Urinary bladder (tissue), 3 donors: ENCODE measurements at regions not wholly inside any gene's neighbourhood (a gene's known extent, or its start where the extent isn't known, plus 50 kb on each side); places are given as distances from the start of the nearest gene placed in this dataset.

Experiments used
- DNase-seq: peaks from one replicate; pipeline ENCODE4 v3.0.0-alpha.2; 2015; ENCODE audit errors: extremely low spot score
- H3K27ac ChIP-seq: one replicate; pipeline ENCODE4 v1.5.1; 2013; ENCODE audit warnings: low read depth, mild to moderate bottlenecking, moderate library complexity
- H3K36me3 ChIP-seq: one replicate; pipeline ENCODE4 v1.6.1; 2013; ENCODE audit warnings: mild to moderate bottlenecking, moderate library complexity; ENCODE audit not compliant: insufficient read depth
- H3K4me1 ChIP-seq: one replicate; pipeline ENCODE4 v1.6.1; 2013; ENCODE audit warnings: mild to moderate bottlenecking, moderate library complexity; ENCODE audit not compliant: insufficient read depth
- H3K4me3 ChIP-seq: one replicate; pipeline ENCODE4 v1.5.1; 2013; ENCODE audit warnings: low read depth, low read length
- WGBS: extraction: QIAGEN DNeasy Blood & Tissue Kit; methylation state at CpG from one replicate; pipeline ENCODE4 v1.1.7; 2013; 5-methylcytosine and 5-hydroxymethylcytosine counted together
- donor health status: healthy with polysubstance abuse.
- donor health status: healthy.

- Histone ChIP-seq H3K36me3 (no peaks in the 10 kb centered on the region), H3K4me1 (no peaks in the 10 kb centered on the region), H3K27ac (no peak overlapping the region), H3K4me3 (no peak overlapping the region)
- DNase-seq, result no peak
- WGBS, result 84% methylated on average over 8 of the region's 8 CpGs
Measured at GRCh38 chr18:10368456-10369453, 85.7 kb upstream of the APCDD1 start.

- Histone ChIP-seq H3K27ac (no peak overlapping the region), H3K36me3 (no peaks in the 10 kb centered on the region), H3K4me1 (no peaks in the 10 kb centered on the region), H3K4me3 (no peak overlapping the region)
- no peak for DNase-seq
- 84% methylated on average over 7 of the region's 7 CpGs for WGBS
Measured at GRCh38 chr18:10370716-10371115, 83.7 kb upstream of the APCDD1 start.

GRCh38 chr18:10371165-10371564, 83.3 kb upstream of the APCDD1 start:
- Histone ChIP-seq H3K4me3 (no peak overlapping the region), H3K36me3 (no peaks in the 10 kb centered on the region), H3K4me1 (no peaks in the 10 kb centered on the region), H3K27ac (no peak overlapping the region)
- DNase-seq, result no peak
- 75% methylated on average over 3 of the region's 3 CpGs for WGBS

GRCh38 chr18:10374195-10374594, 80.2 kb upstream of the APCDD1 start:
- H3K4me3 ChIP-seq, result no peak overlapping the region
- DNase-seq, result no peak
- no peaks in the 10 kb centered on the region for H3K4me1 ChIP-seq
- WGBS, result 88% methylated on average over 10 of the region's 10 CpGs
- no peaks in the 10 kb centered on the region for H3K36me3 ChIP-seq
- no peak overlapping the region for H3K27ac ChIP-seq

GRCh38 chr18:10374636-10375293, 79.7 kb upstream of the APCDD1 start:
- H3K4me1 ChIP-seq, result no peaks in the 10 kb centered on the region
- no peak overlapping the region for H3K4me3 ChIP-seq
- 55% methylated on average over 16 of the region's 16 CpGs for WGBS
- no peaks in the 10 kb centered on the region for H3K36me3 ChIP-seq
- no peak for DNase-seq
- H3K27ac ChIP-seq, result no peak overlapping the region

GRCh38 chr18:10376731-10377130, 77.7 kb upstream of the APCDD1 start:
- H3K36me3 ChIP-seq, result no peaks in the 10 kb centered on the region
- no peak overlapping the region for H3K4me3 ChIP-seq
- DNase-seq, result peak; percentile 39
- no peaks in the 10 kb centered on the region for H3K4me1 ChIP-seq
- WGBS, result 44% methylated on average over 10 of the region's 10 CpGs
- H3K27ac ChIP-seq, result no peak overlapping the region

- Histone ChIP-seq H3K4me1 (no peaks in the 10 kb centered on the region), H3K36me3 (no peaks in the 10 kb centered on the region), H3K4me3 (no peak overlapping the region), H3K27ac (no peak overlapping the region)
- WGBS, result 83% methylated on average over 1 of the region's 1 CpG
- no peak for DNase-seq
Measured at GRCh38 chr18:10377956-10378355, 76.5 kb upstream of the APCDD1 start.

GRCh38 chr18:10378688-10379420, 75.6 kb upstream of the APCDD1 start:
- Histone ChIP-seq H3K36me3 (no peaks in the 10 kb centered on the region), H3K4me3 (no peak overlapping the region), H3K4me1 (no peaks in the 10 kb centered on the region), H3K27ac (no peak overlapping the region)
- 63% methylated on average over 6 of the region's 6 CpGs for WGBS
- no peak for DNase-seq

- H3K27ac ChIP-seq, result no peak overlapping the region
- no peaks in the 10 kb centered on the region for H3K4me1 ChIP-seq
- H3K36me3 ChIP-seq, result no peaks in the 10 kb centered on the region
- H3K4me3 ChIP-seq, result no peak overlapping the region
- no peak for DNase-seq
- 57% methylated on average over 5 of the region's 5 CpGs for WGBS
Measured at GRCh38 chr18:10379522-10379921, 74.9 kb upstream of the APCDD1 start.

GRCh38 chr18:10381516-10381915, 72.9 kb upstream of the APCDD1 start:
- WGBS, result 58% methylated on average over 1 of the region's 1 CpG
- H3K27ac ChIP-seq, result no peak overlapping the region
- H3K4me1 ChIP-seq, result no peaks in the 10 kb centered on the region
- no peak overlapping the region for H3K4me3 ChIP-seq
- DNase-seq, result no peak
- H3K36me3 ChIP-seq, result no peaks in the 10 kb centered on the region

GRCh38 chr18:10381951-10382350, 72.5 kb upstream of the APCDD1 start:
- 53% methylated on average over 4 of the region's 4 CpGs for WGBS
- Histone ChIP-seq H3K4me1 (no peaks in the 10 kb centered on the region), H3K4me3 (no peak overlapping the region), H3K36me3 (no peaks in the 10 kb centered on the region), H3K27ac (no peak overlapping the region)
- no peak for DNase-seq

GRCh38 chr18:10386049-10386448, 68.4 kb upstream of the APCDD1 start:
- WGBS, result 62% methylated on average over 4 of the region's 4 CpGs
- no peak for DNase-seq
- Histone ChIP-seq H3K27ac (no peak overlapping the region), H3K4me3 (no peak overlapping the region), H3K36me3 (no peaks in the 10 kb centered on the region), H3K4me1 (no peaks in the 10 kb centered on the region)

GRCh38 chr18:10386956-10387355, 67.5 kb upstream of the APCDD1 start:
- no peak for DNase-seq
- no peaks in the 10 kb centered on the region for H3K4me1 ChIP-seq
- H3K27ac ChIP-seq, result no peak overlapping the region
- no peaks in the 10 kb centered on the region for H3K36me3 ChIP-seq
- no peak overlapping the region for H3K4me3 ChIP-seq
- 57% methylated on average over 2 of the region's 2 CpGs for WGBS
